K562 (cell line): ENCODE measurements at regions not wholly inside any gene's neighbourhood (a gene's known extent, or its start where the extent isn't known, plus 50 kb on each side); places are given as distances from the start of the nearest gene placed in this dataset.

Experiments
- ATAC-seq: fragments of 200-7000 bp; cut with Tn5 transposase; 3 replicates; pipeline ENCODE4 v1.9.1; 2020; ENCODE audit warnings: moderate library complexity
- BruUV-seq: library from RNA; stranded (reverse); fragments of 400-500 nt; replicated peaks from 2 replicates; lab custom pipeline; 2021; lab: Mats Ljungman, UMichigan
- CTCF ChIA-PET: fragments of 300-600 bp; formaldehyde crosslinking; extraction: SDS; loops from one replicate; lab custom pipeline; 2021; ENCODE audit warnings: low intra/inter-chr PET ratio; lab: Yijun Ruan, JAX
- POLR2A ChIA-PET: fragments of 300-600, 350-650 bp; sonication (Branson Sonifier 250); formaldehyde crosslinking; extraction: SDS; loops from one replicate; lab custom pipeline; 2021; ENCODE audit warnings: antibody characterized with exemption, inconsistent platforms; lab: Yijun Ruan, JAX
- DNase-seq, 4 experiments: peaks; one replicate each; pipeline versions ENCODE4 v3.0.0 to v3.0.0-alpha.2; 2011 to 2018; ENCODE audit warnings: low spot score in 3 of 4, mixed read lengths in 3 of 4; ENCODE audit errors: extremely low read depth in 1 of 4
- FAIRE-seq: peaks from 2 replicates; lab custom pipeline; 2011; peaks lifted over from hg19 to GRCh38; lab: Jason Lieb, UNC
- H2AFZ ChIP-seq: 2 replicates; pipeline ENCODE4 v1.6.0; 2011; ENCODE audit warnings: low read depth, low read length, control low read depth, inconsistent platforms
- H3K27ac ChIP-seq: fragments of 200-600 bp; 3 replicates; pipeline ENCODE4 v1.8.0; 2011; ENCODE audit warnings: low read depth, mild to moderate bottlenecking, control low read depth, inconsistent platforms, low read length, moderate library complexity, mixed read lengths; ENCODE audit errors: extremely low read depth
- H3K27me3 ChIP-seq, 2 experiments: fragments of 300-600 bp in 1 of 2; 2 replicates in 1 of 2; 3 replicates in 1 of 2; pipeline versions ENCODE4 v1.6.0 to v1.8.0; 2011; ENCODE audit warnings: inconsistent platforms in 2 of 2, low read length in 2 of 2, mild to moderate bottlenecking in 1 of 2, mixed read lengths in 1 of 2, moderate library complexity in 1 of 2; ENCODE audit not compliant: control insufficient read depth in 2 of 2, insufficient read depth in 2 of 2
- H3K36me3 ChIP-seq: fragments of 300-600 bp; 3 replicates; pipeline ENCODE4 v1.8.0; 2011; ENCODE audit warnings: mild to moderate bottlenecking, low read length, inconsistent platforms; ENCODE audit not compliant: control insufficient read depth, insufficient read depth
- H3K4me1 ChIP-seq, 2 experiments: fragments of 200-600 bp in 1 of 2; replicated peaks in 1 of 2; 2 replicates in 1 of 2; 3 replicates in 1 of 2; pipeline versions ENCODE4 v1.5.1 to v1.8.0; 2011; ENCODE audit warnings: inconsistent platforms in 2 of 2, low read length in 2 of 2, mild to moderate bottlenecking in 1 of 2, mixed read lengths in 1 of 2, moderate library complexity in 1 of 2; ENCODE audit not compliant: control insufficient read depth in 2 of 2, insufficient read depth in 2 of 2
- H3K4me2 ChIP-seq: 2 replicates; pipeline ENCODE4 v1.6.1; 2011; ENCODE audit warnings: low read length, control low read depth, inconsistent platforms, mixed read lengths; ENCODE audit not compliant: insufficient read depth
- H3K4me3 ChIP-seq: fragments of 200-600 bp; sonication (generic), shearing (Covaris generic); 2 replicates; pipeline ENCODE4 v1.5.1; 2016; ENCODE audit warnings: control low read depth, inconsistent platforms
- H3K79me2 ChIP-seq: fragments of 200-600 bp; 3 replicates; pipeline ENCODE4 v1.8.0; 2011; ENCODE audit warnings: low read length, inconsistent platforms; ENCODE audit not compliant: control insufficient read depth, insufficient read depth
- H3K9ac ChIP-seq, 2 experiments: 2 replicates each; pipeline versions ENCODE4 v1.6.0 to v1.6.1; 2011; ENCODE audit warnings: low read depth in 2 of 2, low read length in 2 of 2, control low read depth in 1 of 2, inconsistent platforms in 1 of 2, mild to moderate bottlenecking in 1 of 2, mixed read lengths in 1 of 2; ENCODE audit not compliant: insufficient read depth in 1 of 2
- H3K9me1 ChIP-seq: one replicate; pipeline ENCODE4 v1.6.0; 2011; ENCODE audit warnings: inconsistent platforms, mild to moderate bottlenecking, low read length, moderate library complexity; ENCODE audit not compliant: control insufficient read depth, insufficient read depth
- H3K9me3 ChIP-seq: replicated peaks from 2 replicates; pipeline ENCODE4 v1.5.1; 2011; ENCODE audit warnings: low read depth, low read length, inconsistent platforms; ENCODE audit not compliant: control insufficient read depth, insufficient read depth
- H4K20me1 ChIP-seq: replicated peaks from 2 replicates; pipeline ENCODE4 v1.6.1; 2011; ENCODE audit warnings: low read length, inconsistent platforms, mixed read lengths; ENCODE audit not compliant: control insufficient read depth, insufficient read depth
- BACH1 ChIP-seq: fragments of 200-800 bp; sonication (Bioruptor generic); IDR thresholded peaks from 2 replicates; pipeline ENCODE4 v1.6.1; 2016; ENCODE audit warnings: missing genetic modification characterization, missing compliant biosample characterization
- EP400 ChIP-seq: fragments of 450-650 bp; IDR thresholded peaks from 2 replicates; pipeline ENCODE4 v1.6.1; 2017; ENCODE audit warnings: antibody characterized with exemption, mild to moderate bottlenecking, moderate library complexity
- HCFC1 ChIP-seq: IDR thresholded peaks from 2 replicates; pipeline ENCODE4 v1.6.1; 2012; ENCODE audit warnings: low read depth, low read length, improper control_type of control experiment
- LEF1 ChIP-seq: fragments of 450-650 bp; IDR thresholded peaks from 2 replicates; pipeline ENCODE4 v1.6.1; 2016; ENCODE audit warnings: mild to moderate bottlenecking
- MCM3 ChIP-seq: fragments of 450-650 bp; IDR thresholded peaks from 2 replicates; pipeline ENCODE4 v1.6.1; 2016
- SIN3A ChIP-seq, 2 experiments: fragments of 150-350 bp in 1 of 2; IDR thresholded peaks; 2 replicates each; pipeline ENCODE4 v1.6.1; 2011 to 2016; ENCODE audit warnings: borderline replicate concordance in 2 of 2, low read depth in 2 of 2, low read length in 2 of 2, mild to moderate bottlenecking in 2 of 2, moderate library complexity in 2 of 2; ENCODE audit not compliant: control insufficient read depth in 1 of 2
- TGIF2 ChIP-seq: sonication (generic); formaldehyde crosslinking; IDR thresholded peaks from 2 replicates; pipeline ENCODE4 v1.8.1; 2022; ENCODE audit warnings: mild to moderate bottlenecking, missing genetic modification reagents, moderate library complexity
- ZNF175 ChIP-seq: fragments of 200-800 bp; sonication (Bioruptor generic); IDR thresholded peaks from 2 replicates; pipeline ENCODE4 v1.6.1; 2016; ENCODE audit warnings: low read depth, mild to moderate bottlenecking, missing genetic modification characterization, missing compliant biosample characterization
- ZNF263 ChIP-seq: sonication (generic); formaldehyde crosslinking; IDR thresholded peaks from 2 replicates; pipeline ENCODE4 v1.8.0; 2022; ENCODE audit warnings: mild to moderate bottlenecking, missing genetic modification reagents, borderline replicate concordance
- ZNF445 ChIP-seq: fragments of 250-450 bp; sonication (Bioruptor Pico); IDR thresholded peaks from 2 replicates; pipeline ENCODE4 v1.4.0; 2020; ENCODE audit warnings: low read depth, mild to moderate bottlenecking, moderate library complexity
- WGBS: fragments of 100-300 bp; shearing (Covaris generic); methylation state at CpG from one replicate; pipeline ENCODE4 v1.1.6; 2016; ENCODE audit warnings: low coverage, mixed read lengths; ENCODE audit not compliant: insufficient coverage; ENCODE audit errors: missing lambda C conversion rate; 5-methylcytosine and 5-hydroxymethylcytosine counted together
- in situ Hi-C: fragments of 300-500 bp; cut with MboI; formaldehyde crosslinking; loops from 4 replicates; pipeline ENCODE4 v1.15.0; 2018; ENCODE audit warnings: inconsistent platforms, mixed read lengths
- intact Hi-C: fragments of 100-400 bp; cut with micrococcal nuclease; formaldehyde crosslinking; loops from 2 replicates; pipeline ENCODE4 v1.14.2; 2022
- TF ChIP-seq, protein P1 (sequence below): sonication (generic); formaldehyde crosslinking; IDR thresholded peaks from 2 replicates; pipeline ENCODE4 v1.8.0; 2022; ENCODE audit warnings: mild to moderate bottlenecking, low read depth, missing genetic modification reagents
- TF ChIP-seq, protein P2 (sequence below): fragments of 250-450 bp; sonication (Bioruptor Pico); IDR thresholded peaks from 2 replicates; pipeline ENCODE4 v1.5.0; 2021; ENCODE audit warnings: mild to moderate bottlenecking, borderline replicate concordance

DNA sequence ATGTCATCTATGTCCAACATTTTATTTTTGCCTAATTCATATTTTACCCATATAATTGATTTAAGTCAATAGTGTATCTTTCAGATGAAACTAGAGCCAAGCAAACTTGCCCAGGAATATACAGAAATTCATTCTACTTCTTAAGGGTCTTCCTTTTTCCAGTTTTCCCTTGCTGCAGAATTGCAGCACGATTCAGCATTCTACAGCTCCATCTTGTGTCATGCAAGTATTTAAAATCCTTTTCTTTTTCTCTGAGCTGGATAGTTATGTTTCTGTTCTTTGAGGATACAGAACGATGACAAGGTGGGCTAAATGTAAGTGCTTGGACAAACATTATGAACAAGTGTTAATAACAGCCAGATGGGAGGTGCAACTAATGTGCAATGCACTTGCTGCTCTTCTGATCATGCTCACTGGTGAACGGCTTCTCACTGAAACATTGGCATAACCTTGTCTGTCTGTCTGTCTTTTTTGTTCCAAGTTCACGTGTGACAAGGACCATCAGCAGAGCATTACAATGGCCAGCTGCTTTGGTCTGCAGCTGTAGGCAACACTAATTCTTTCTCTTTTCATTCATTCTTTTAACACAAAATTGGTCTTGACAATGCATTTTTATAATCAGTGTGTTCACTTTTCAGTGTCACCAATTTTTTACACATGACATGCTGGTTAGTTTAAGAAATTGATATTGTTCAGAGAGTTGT lies 1821.7 kb downstream of the ARAP2 start:
- H3K9me3 ChIP-seq, result no peaks in the 10 kb centered on the region
- H3K9ac ChIP-seq, result no peak overlapping the region
- CTCF ChIA-PET, result no interaction called here
- no peak overlapping the region for H2AFZ ChIP-seq
- no peak overlapping the region for H3K4me2 ChIP-seq
- no peaks in the 10 kb centered on the region for H4K20me1 ChIP-seq
- WGBS, result 2% methylated on average over 4 of the region's 4 CpGs
- no peak overlapping the region for H3K27ac ChIP-seq
- ATAC-seq (no peak), DNase-seq (no peak), FAIRE-seq (no peak)
- no peak overlapping the region for H3K4me3 ChIP-seq
- POLR2A ChIA-PET, result no interaction called here
- no peaks in the 10 kb centered on the region for H3K36me3 ChIP-seq
- H3K9me1 ChIP-seq, result no peaks in the 10 kb centered on the region
- in situ Hi-C loops, result no loop called here
- BruUV-seq, result no TSS peak
- intact Hi-C loops, result no loop called here
- H3K79me2 ChIP-seq, result no peaks in the 10 kb centered on the region
- no peaks in the 10 kb centered on the region for H3K4me1 ChIP-seq
- H3K27me3 ChIP-seq, result no peaks in the 10 kb centered on the region
- TF ChIP-seq BACH1 (no peak), TGIF2 (CRISPR knock-in tag) (no peak), EP400 (no peak), SIN3A (IDR thresholded peaks at IDR 0.05; ENCODE audit: borderline replicate concordance in 2 of 2, control insufficient read depth in 1 of 2, low read depth in 2 of 2, low read length in 2 of 2) (no peak), ZNF445 (CRISPR knock-in tag) (no peak), HCFC1 (no peak), ZNF175 (CRISPR knock-in tag) (no peak), MCM3 (no peak), LEF1 (no peak), ZNF263 (CRISPR knock-in tag) (no peak)
- TF ChIP-seq, protein P1, sequence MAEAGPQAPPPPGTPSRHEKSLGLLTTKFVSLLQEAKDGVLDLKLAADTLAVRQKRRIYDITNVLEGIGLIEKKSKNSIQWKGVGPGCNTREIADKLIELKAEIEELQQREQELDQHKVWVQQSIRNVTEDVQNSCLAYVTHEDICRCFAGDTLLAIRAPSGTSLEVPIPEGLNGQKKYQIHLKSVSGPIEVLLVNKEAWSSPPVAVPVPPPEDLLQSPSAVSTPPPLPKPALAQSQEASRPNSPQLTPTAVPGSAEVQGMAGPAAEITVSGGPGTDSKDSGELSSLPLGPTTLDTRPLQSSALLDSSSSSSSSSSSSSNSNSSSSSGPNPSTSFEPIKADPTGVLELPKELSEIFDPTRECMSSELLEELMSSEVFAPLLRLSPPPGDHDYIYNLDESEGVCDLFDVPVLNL (CRISPR knock-in tag), result no peak
- TF ChIP-seq, protein P2, sequence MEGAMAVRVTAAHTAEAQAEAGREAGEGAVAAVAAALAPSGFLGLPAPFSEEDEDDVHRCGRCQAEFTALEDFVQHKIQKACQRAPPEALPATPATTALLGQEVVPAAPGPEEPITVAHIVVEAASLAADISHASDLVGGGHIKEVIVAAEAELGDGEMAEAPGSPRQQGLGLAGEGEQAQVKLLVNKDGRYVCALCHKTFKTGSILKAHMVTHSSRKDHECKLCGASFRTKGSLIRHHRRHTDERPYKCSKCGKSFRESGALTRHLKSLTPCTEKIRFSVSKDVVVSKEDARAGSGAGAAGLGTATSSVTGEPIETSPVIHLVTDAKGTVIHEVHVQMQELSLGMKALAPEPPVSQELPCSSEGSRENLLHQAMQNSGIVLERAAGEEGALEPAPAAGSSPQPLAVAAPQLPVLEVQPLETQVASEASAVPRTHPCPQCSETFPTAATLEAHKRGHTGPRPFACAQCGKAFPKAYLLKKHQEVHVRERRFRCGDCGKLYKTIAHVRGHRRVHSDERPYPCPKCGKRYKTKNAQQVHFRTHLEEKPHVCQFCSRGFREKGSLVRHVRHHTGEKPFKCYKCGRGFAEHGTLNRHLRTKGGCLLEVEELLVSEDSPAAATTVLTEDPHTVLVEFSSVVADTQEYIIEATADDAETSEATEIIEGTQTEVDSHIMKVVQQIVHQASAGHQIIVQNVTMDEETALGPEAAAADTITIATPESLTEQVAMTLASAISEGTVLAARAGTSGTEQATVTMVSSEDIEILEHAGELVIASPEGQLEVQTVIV, result no peak
